T-cell (primary cell): ENCODE measurements at regions not wholly inside any gene's neighbourhood (a gene's known extent, or its start where the extent isn't known, plus 50 kb on each side); places are given as distances from the start of the nearest gene placed in this dataset.

ENCODE experiments used
- ATAC-seq, 4 experiments: fragments of 200-7000 bp in 3 of 4; fragments of 150-1000 bp in 1 of 4; cut with Tn5 transposase; replicated peaks in 1 of 4; 1 replicate in 3 of 4; 2 replicates in 1 of 4; pipeline ENCODE4 v1.10.0; 2021; ENCODE audit warnings: moderate library complexity in 3 of 4, mild to moderate bottlenecking in 2 of 4, moderate number of reproducible peaks in 1 of 4
- CTCF ChIA-PET, 2 donors: fragments of 300-600 bp; sonication (Branson Sonifier 250); formaldehyde crosslinking; loops; one replicate each; lab custom pipeline; 2022; ENCODE audit warnings: antibody characterized with exemption in 2 of 2; lab: Charles Lee
- POLR2A ChIA-PET, 2 donors: fragments of 300-600 bp; sonication (Branson Sonifier 250); formaldehyde crosslinking; loops; one replicate each; lab custom pipeline; 2022; ENCODE audit warnings: antibody characterized with exemption in 2 of 2; lab: Charles Lee
- DNase-seq, 35 experiments: peaks; one replicate each; pipeline versions ENCODE4 v3.0.0 to v3.0.0-alpha.2; 2013 to 2023
- H3K27ac ChIP-seq: one replicate; pipeline ENCODE4 v1.5.1; 2013; ENCODE audit warnings: low read length
- H3K27me3 ChIP-seq, 2 experiments: replicated peaks in 1 of 2; 1 replicate in 1 of 2; 2 replicates in 1 of 2; pipeline versions ENCODE4 v1.6.1 to v1.7.0; 2013; ENCODE audit warnings: low read length in 1 of 2, mixed read lengths in 1 of 2; ENCODE audit not compliant: control insufficient read depth in 2 of 2, insufficient read depth in 2 of 2; ENCODE audit errors: extremely low read depth in 1 of 2
- H3K36me3 ChIP-seq, 2 donors: 1 replicate in 1 of 2; 2 replicates in 1 of 2; pipeline versions ENCODE4 v1.6.1 to v1.7.0; 2013; ENCODE audit warnings: low read length in 1 of 2; ENCODE audit not compliant: control insufficient read depth in 2 of 2, insufficient read depth in 1 of 2; ENCODE audit errors: extremely low read depth in 1 of 2
- H3K4me1 ChIP-seq, 2 experiments: 1 replicate in 1 of 2; 2 replicates in 1 of 2; pipeline versions ENCODE4 v1.6.1 to v1.7.0; 2013; ENCODE audit warnings: low read length in 2 of 2, mixed read lengths in 1 of 2; ENCODE audit not compliant: insufficient read depth in 2 of 2, control insufficient read depth in 1 of 2; ENCODE audit errors: extremely low read depth in 1 of 2
- H3K4me3 ChIP-seq, 2 donors: 1 replicate in 1 of 2; 2 replicates in 1 of 2; pipeline versions ENCODE4 v1.5.1 to v1.7.0; 2013; ENCODE audit warnings: mild to moderate bottlenecking in 2 of 2, low read length in 1 of 2, moderate library complexity in 1 of 2; ENCODE audit not compliant: control insufficient read depth in 1 of 2; ENCODE audit errors: extremely low read depth in 1 of 2
- H3K9me3 ChIP-seq: 2 replicates; pipeline ENCODE4 v1.7.0; 2013
- H3K27ac Mint-ChIP-seq, 2 donors: one replicate each; pipeline ENCODE4 v1.8.0; 2020 to 2021; ENCODE audit warnings: mild to moderate bottlenecking in 2 of 2, mixed read lengths in 2 of 2
- H3K27me3 Mint-ChIP-seq, 2 donors: one replicate each; pipeline ENCODE4 v1.8.0; 2021 to 2022; ENCODE audit warnings: mixed read lengths in 2 of 2
- H3K36me3 Mint-ChIP-seq: one replicate; pipeline ENCODE4 v1.8.0; 2021; ENCODE audit warnings: mixed read lengths
- H3K4me1 Mint-ChIP-seq, 3 donors: one replicate each; pipeline ENCODE4 v1.8.0; 2020 to 2022; ENCODE audit warnings: mixed read lengths in 3 of 3, mild to moderate bottlenecking in 1 of 3
- H3K4me3 Mint-ChIP-seq, 3 donors: one replicate each; pipeline ENCODE4 v1.8.0; 2020 to 2022; ENCODE audit warnings: mild to moderate bottlenecking in 3 of 3, mixed read lengths in 3 of 3, moderate library complexity in 3 of 3
- H3K9me3 Mint-ChIP-seq, 3 donors: one replicate each; pipeline ENCODE4 v1.8.0; 2020 to 2022; ENCODE audit warnings: mixed read lengths in 3 of 3
- WGBS: methylation state at CpG from one replicate; pipeline ENCODE4 v1.1.5; 2013; ENCODE audit warnings: missing lambda C conversion rate; ENCODE audit not compliant: insufficient coverage; 5-methylcytosine and 5-hydroxymethylcytosine counted together

GRCh38 chr21:19767546-19767945 lies 1230.7 kb upstream of the NCAM2 start:
- no peak overlapping the region for H3K4me3 Mint-ChIP-seq
- CTCF ChIA-PET, result no interaction called here
- no CpG with 5 or more reads among the region's 1 CpG for WGBS

GRCh38 chr21:19771881-19772280 lies 1226.3 kb upstream of the NCAM2 start:
- no peaks in the 10 kb centered on the region for H3K9me3 ChIP-seq
- no peaks in the 10 kb centered on the region for H3K36me3 ChIP-seq
- no peaks in the 10 kb centered on the region for H3K4me1 ChIP-seq
- no peak overlapping the region for H3K4me3 Mint-ChIP-seq
- no peak overlapping the region for H3K27ac ChIP-seq
- ATAC-seq (no peak), DNase-seq (no peak)
- H3K27ac Mint-ChIP-seq, result no peak overlapping the region
- H3K9me3 Mint-ChIP-seq, result peaks cover 0 to 8% (median 8%) of the 10 kb centered on the region in 3 donors
- H3K4me3 ChIP-seq, result no peak overlapping the region
- H3K27me3 Mint-ChIP-seq, result no peaks in the 10 kb centered on the region
- POLR2A ChIA-PET, result no interaction called here
- CTCF ChIA-PET, result no interaction called here
- H3K27me3 ChIP-seq, result no peaks in the 10 kb centered on the region
- 83% methylated on average over 1 of the region's 2 CpGs for WGBS
- H3K4me1 Mint-ChIP-seq, result no peaks in the 10 kb centered on the region
- no peaks in the 10 kb centered on the region for H3K36me3 Mint-ChIP-seq

More at GRCh38 chr21:19767546-19767945, 1230.7 kb upstream of the NCAM2 start:
- POLR2A ChIA-PET, result no interaction called here
- H3K4me3 ChIP-seq, result no peak overlapping the region
- no peaks in the 10 kb centered on the region for H3K9me3 ChIP-seq
- no peaks in the 10 kb centered on the region for H3K4me1 Mint-ChIP-seq
- H3K27me3 Mint-ChIP-seq, result no peaks in the 10 kb centered on the region
- H3K36me3 ChIP-seq, result no peaks in the 10 kb centered on the region
- H3K9me3 Mint-ChIP-seq, result peaks cover 3 to 13% (median 10%) of the 10 kb centered on the region in 3 donors
- H3K27ac Mint-ChIP-seq, result no peak overlapping the region
- DNase-seq (no peak), ATAC-seq (no peak)
- H3K27ac ChIP-seq, result no peak overlapping the region
- no peaks in the 10 kb centered on the region for H3K27me3 ChIP-seq
- H3K36me3 Mint-ChIP-seq, result no peaks in the 10 kb centered on the region
- no peaks in the 10 kb centered on the region for H3K4me1 ChIP-seq

GRCh38 chr21:19776076-19776475 lies 1222.1 kb upstream of the NCAM2 start:
- no CpG with 5 or more reads among the region's 1 CpG for WGBS

GRCh38 chr21:19781881-19782652 lies 1216.1 kb upstream of the NCAM2 start:
- H3K27ac Mint-ChIP-seq, result no peak overlapping the region
- no peaks in the 10 kb centered on the region for H3K4me1 Mint-ChIP-seq
- ChIA-PET POLR2A (no interaction called here), CTCF (no interaction called here)
- H3K36me3 Mint-ChIP-seq, result no peaks in the 10 kb centered on the region
- DNase-seq, result no peak
- H3K4me1 ChIP-seq, result no peaks in the 10 kb centered on the region
- H3K9me3 ChIP-seq, result no peaks in the 10 kb centered on the region
- WGBS, result 60% methylated on average over 5 of the region's 7 CpGs
- no peaks in the 10 kb centered on the region for H3K27me3 ChIP-seq
- no peak overlapping the region for H3K4me3 ChIP-seq
- no peaks in the 10 kb centered on the region for H3K27me3 Mint-ChIP-seq
- no peak overlapping the region for H3K4me3 Mint-ChIP-seq
- peaks cover 9 to 36% (median 13%) of the 10 kb centered on the region in 3 donors for H3K9me3 Mint-ChIP-seq
- no peak for ATAC-seq
- no peaks in the 10 kb centered on the region for H3K36me3 ChIP-seq
- no peak overlapping the region for H3K27ac ChIP-seq

More at GRCh38 chr21:19776076-19776475, 1222.1 kb upstream of the NCAM2 start:
- H3K36me3 Mint-ChIP-seq, result no peaks in the 10 kb centered on the region
- H3K27me3 ChIP-seq, result no peaks in the 10 kb centered on the region
- H3K36me3 ChIP-seq, result no peaks in the 10 kb centered on the region
- no peaks in the 10 kb centered on the region for H3K4me1 ChIP-seq
- H3K4me3 ChIP-seq, result no peak overlapping the region
- POLR2A ChIA-PET, result no interaction called here
- CTCF ChIA-PET, result no interaction called here
- no peaks in the 10 kb centered on the region for H3K27me3 Mint-ChIP-seq
- no peaks in the 10 kb centered on the region for H3K4me1 Mint-ChIP-seq
- peaks cover 5 to 22% (median 12%) of the 10 kb centered on the region in 3 donors for H3K9me3 Mint-ChIP-seq
- no peak overlapping the region for H3K27ac ChIP-seq
- no peak overlapping the region for H3K27ac Mint-ChIP-seq
- DNase-seq, result no peak
- ATAC-seq, result no peak
- H3K4me3 Mint-ChIP-seq, result no peak overlapping the region
- H3K9me3 ChIP-seq, result no peaks in the 10 kb centered on the region

- no peaks in the 10 kb centered on the region for H3K9me3 ChIP-seq
- Mint-ChIP-seq H3K36me3 (no peaks in the 10 kb centered on the region), H3K4me1 (no peaks in the 10 kb centered on the region), H3K27ac (no peak overlapping the region), H3K9me3 (peaks cover 5 to 19% (median 8%) of the 10 kb centered on the region in 3 donors), H3K4me3 (no peak overlapping the region), H3K27me3 (no peaks in the 10 kb centered on the region)
- ChIA-PET CTCF (no interaction called here), POLR2A (no interaction called here)
- DNase-seq (no peak), ATAC-seq (no peak)
- no peaks in the 10 kb centered on the region for H3K36me3 ChIP-seq
- no peak overlapping the region for H3K4me3 ChIP-seq
- no peaks in the 10 kb centered on the region for H3K27me3 ChIP-seq
- no CpG with 5 or more reads among the region's 3 CpGs for WGBS
- H3K27ac ChIP-seq, result no peak overlapping the region
- H3K4me1 ChIP-seq, result no peaks in the 10 kb centered on the region
These were observed 1212.3 kb upstream of the NCAM2 start for GRCh38 chr21:19785941-19786340.

- Histone ChIP-seq H3K36me3 (no peaks in the 10 kb centered on the region), H3K27ac (no peak overlapping the region), H3K4me3 (no peak overlapping the region), H3K9me3 (no peaks in the 10 kb centered on the region), H3K4me1 (no peaks in the 10 kb centered on the region), H3K27me3 (no peaks in the 10 kb centered on the region)
- POLR2A ChIA-PET, result no interaction called here
- CTCF ChIA-PET, result no interaction called here
- Mint-ChIP-seq H3K27ac (no peak overlapping the region), H3K9me3 (peaks cover 4 to 9% (median 6%) of the 10 kb centered on the region in 3 donors), H3K4me3 (no peak overlapping the region), H3K4me1 (no peaks in the 10 kb centered on the region), H3K36me3 (no peaks in the 10 kb centered on the region), H3K27me3 (no peaks in the 10 kb centered on the region)
- ATAC-seq (no peak), DNase-seq (no peak)
- 50% methylated on average over 1 of the region's 4 CpGs for WGBS
These were observed 1206.2 kb upstream of the NCAM2 start for GRCh38 chr21:19792004-19792403.
